ENCODE measurements at regions not wholly inside any gene's neighbourhood (a gene's known extent, or its start where the extent isn't known, plus 50 kb on each side); places are given as distances from the start of the nearest gene placed in this dataset.

DNA sequence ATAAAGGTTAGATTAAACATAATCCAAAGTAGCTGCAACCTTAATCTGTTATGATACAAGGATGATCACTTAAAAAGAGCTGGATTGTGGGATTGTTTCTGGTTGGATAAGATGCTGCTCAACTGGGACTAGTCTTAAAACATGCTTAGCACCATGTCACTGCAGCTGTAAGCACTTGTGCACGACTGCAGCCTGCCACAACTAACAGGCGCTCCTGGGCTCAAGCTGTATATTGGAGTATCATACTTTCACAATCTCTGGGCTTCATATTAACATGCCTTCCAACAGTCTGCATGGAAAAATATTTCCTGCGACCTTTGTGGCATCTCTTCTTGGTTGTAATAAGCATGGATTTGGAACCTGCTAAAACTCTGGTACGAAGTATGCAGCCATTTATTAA is 493.0 kb upstream of the PITX2 start:
- Histone ChIP-seq H3K9ac (ENCODE audit: control insufficient read depth, extremely low read depth, insufficient read depth, low read length) (no peak overlapping the region), H3K36me3 (ENCODE audit: control insufficient read depth in 2 of 2, extremely low read depth in 1 of 2, insufficient read depth in 2 of 2, low read length in 2 of 2) (no peaks in the 10 kb centered on the region), H2AFZ (ENCODE audit: control insufficient read depth, low read length) (no peak overlapping the region), H3K4me2 (ENCODE audit: control insufficient read depth, extremely low read depth, insufficient read depth, low read depth, low read length) (no peak overlapping the region), H3K9me1 (ENCODE audit: control insufficient read depth, extremely low read depth, insufficient read depth, low read length) (no peaks in the 10 kb centered on the region), H3K79me2 (ENCODE audit: control insufficient read depth, insufficient read depth, low read length) (no peaks in the 10 kb centered on the region), H3K4me3 (ENCODE audit: control insufficient read depth in 2 of 3, extremely low read depth in 1 of 3, insufficient read depth in 2 of 3, low read depth in 1 of 3, low read length in 3 of 3) (no peak overlapping the region), H3K4me1 (ENCODE audit: control insufficient read depth, extremely low read depth, insufficient read depth, low read length) (no peaks in the 10 kb centered on the region), H3K27ac (ENCODE audit: control insufficient read depth, insufficient read depth, low read length) (no peak overlapping the region), H4K20me1 (ENCODE audit: control insufficient read depth, extremely low read depth, insufficient read depth, low read length) (no peaks in the 10 kb centered on the region), H3K9me3 (ENCODE audit: control insufficient read depth, low read depth, low read length) (no peaks in the 10 kb centered on the region), H3K27me3 (ENCODE audit: control insufficient read depth, extremely low read depth, insufficient read depth, low read length) (no peaks in the 10 kb centered on the region)
- dilution Hi-C loops (cut with MboI; ENCODE audit: extremely low pct_ligation_motif_present, low sequenced_read_pairs): no loop called here
- TF ChIP-seq CTCF (optimal IDR thresholded peaks at IDR 0.05 in 1 of 3, IDR thresholded peaks at IDR 0.05 in 1 of 3, conservative IDR thresholded peaks at IDR 0.05 in 1 of 3; ENCODE audit: extremely low read depth in 1 of 3, insufficient read depth in 2 of 3, low read length in 3 of 3): no peak
- TF ChIP-seq EZH2 (IDR thresholded peaks at IDR 0.05; ENCODE audit: low read length): no peak
- FAIRE-seq (no peak), DNase-seq (ENCODE audit: low read depth, low spot score) (no peak)

GRCh38 chr4:111120191-111120590 is 497.3 kb upstream of the PITX2 start:
- H3K4me1 ChIP-seq (ENCODE audit: control insufficient read depth, extremely low read depth, insufficient read depth, low read length): no peaks in the 10 kb centered on the region
- no peak overlapping the region for H3K27ac ChIP-seq (ENCODE audit: control insufficient read depth, insufficient read depth, low read length)
- H3K4me2 ChIP-seq (ENCODE audit: control insufficient read depth, extremely low read depth, insufficient read depth, low read depth, low read length): no peak overlapping the region
- no peak overlapping the region for H3K9ac ChIP-seq (ENCODE audit: control insufficient read depth, extremely low read depth, insufficient read depth, low read length)
- dilution Hi-C loops (cut with MboI; ENCODE audit: extremely low pct_ligation_motif_present, low sequenced_read_pairs): no loop called here
- H3K36me3 ChIP-seq (ENCODE audit: control insufficient read depth in 2 of 2, extremely low read depth in 1 of 2, insufficient read depth in 2 of 2, low read length in 2 of 2): no peaks in the 10 kb centered on the region
- H3K27me3 ChIP-seq (ENCODE audit: control insufficient read depth, extremely low read depth, insufficient read depth, low read length): no peaks in the 10 kb centered on the region
- no peak for FAIRE-seq
- H3K9me3 ChIP-seq (ENCODE audit: control insufficient read depth, low read depth, low read length): no peaks in the 10 kb centered on the region
- no peaks in the 10 kb centered on the region for H3K9me1 ChIP-seq (ENCODE audit: control insufficient read depth, extremely low read depth, insufficient read depth, low read length)
- no peak for DNase-seq (ENCODE audit: low read depth, low spot score)
- no peaks in the 10 kb centered on the region for H3K79me2 ChIP-seq (ENCODE audit: control insufficient read depth, insufficient read depth, low read length)
- H3K4me3 ChIP-seq (ENCODE audit: control insufficient read depth in 2 of 3, extremely low read depth in 1 of 3, insufficient read depth in 2 of 3, low read depth in 1 of 3, low read length in 3 of 3): no peak overlapping the region
- H4K20me1 ChIP-seq (ENCODE audit: control insufficient read depth, extremely low read depth, insufficient read depth, low read length): no peaks in the 10 kb centered on the region
- no peak for TF ChIP-seq EZH2 (IDR thresholded peaks at IDR 0.05; ENCODE audit: low read length)
- no peak for TF ChIP-seq CTCF (optimal IDR thresholded peaks at IDR 0.05 in 1 of 3, IDR thresholded peaks at IDR 0.05 in 1 of 3, conservative IDR thresholded peaks at IDR 0.05 in 1 of 3; ENCODE audit: extremely low read depth in 1 of 3, insufficient read depth in 2 of 3, low read length in 3 of 3)
- H2AFZ ChIP-seq (ENCODE audit: control insufficient read depth, low read length): no peak overlapping the region

Data from keratinocyte (primary cell).